WERI-Rb-1 (cell line): ENCODE measurements at regions not wholly inside any gene's neighbourhood (a gene's known extent, or its start where the extent isn't known, plus 50 kb on each side); places are given as distances from the start of the nearest gene placed in this dataset.

Experiments
- DNase-seq: peaks from one replicate; pipeline ENCODE4 v3.0.0-alpha.2; 2020
- H3K27ac ChIP-seq: fragments of 250-450 bp; sonication (Bioruptor Pico); 2 replicates; pipeline ENCODE4 v1.5.1; 2020; ENCODE audit warnings: mild to moderate bottlenecking, moderate library complexity
- H3K27me3 ChIP-seq: fragments of 250-450 bp; sonication (Bioruptor Pico); 2 replicates; pipeline ENCODE4 v1.5.1; 2021; ENCODE audit warnings: mild to moderate bottlenecking, low read depth, moderate library complexity; ENCODE audit not compliant: insufficient read depth, severe bottlenecking
- H3K36me3 ChIP-seq: fragments of 250-450 bp; sonication (Bioruptor Pico); 2 replicates; pipeline ENCODE4 v1.5.1; 2020; ENCODE audit warnings: mild to moderate bottlenecking, moderate library complexity
- H3K4me3 ChIP-seq: 2 replicates; pipeline ENCODE4 v1.5.1; 2011; ENCODE audit warnings: low read depth, mild to moderate bottlenecking, control low read depth, low read length
- H3K9me3 ChIP-seq: fragments of 250-450 bp; sonication (Bioruptor Pico); 2 replicates; pipeline ENCODE4 v1.5.1; 2021; ENCODE audit warnings: mild to moderate bottlenecking, moderate library complexity; ENCODE audit not compliant: severe bottlenecking
- TF ChIP-seq, protein P1 (sequence below): IDR thresholded peaks from 2 replicates; pipeline ENCODE4 v1.5.1; 2011; ENCODE audit warnings: low read depth, mild to moderate bottlenecking, control low read depth, inconsistent platforms, low read length

DNA sequence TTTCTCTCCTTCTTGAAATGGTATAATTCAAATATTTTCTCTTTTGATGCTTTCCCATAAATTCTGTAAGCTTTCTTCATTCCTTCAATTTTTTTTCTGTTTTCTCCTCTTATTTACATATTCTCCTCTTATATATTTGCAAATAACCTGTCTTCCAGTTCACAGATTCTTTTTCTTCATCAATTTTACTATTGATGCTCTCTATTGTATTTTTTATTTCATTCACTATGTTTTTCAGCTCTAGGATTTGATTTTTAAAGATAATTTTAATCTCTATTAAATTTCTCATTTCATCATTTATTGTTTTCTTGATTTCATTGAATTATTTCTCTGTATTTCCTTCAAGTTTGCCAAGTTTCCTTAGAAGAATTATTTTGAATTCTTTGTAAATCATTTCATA is 54.0 kb upstream of the PRPS1L1 start:
- no peak overlapping the region for H3K4me3 ChIP-seq
- H3K27ac ChIP-seq = no peak overlapping the region
- H3K27me3 ChIP-seq = no peaks in the 10 kb centered on the region
- DNase-seq = no peak
- H3K36me3 ChIP-seq = no peaks in the 10 kb centered on the region
- H3K9me3 ChIP-seq = peaks cover 6% of the 10 kb centered on the region
- TF ChIP-seq, protein P1, sequence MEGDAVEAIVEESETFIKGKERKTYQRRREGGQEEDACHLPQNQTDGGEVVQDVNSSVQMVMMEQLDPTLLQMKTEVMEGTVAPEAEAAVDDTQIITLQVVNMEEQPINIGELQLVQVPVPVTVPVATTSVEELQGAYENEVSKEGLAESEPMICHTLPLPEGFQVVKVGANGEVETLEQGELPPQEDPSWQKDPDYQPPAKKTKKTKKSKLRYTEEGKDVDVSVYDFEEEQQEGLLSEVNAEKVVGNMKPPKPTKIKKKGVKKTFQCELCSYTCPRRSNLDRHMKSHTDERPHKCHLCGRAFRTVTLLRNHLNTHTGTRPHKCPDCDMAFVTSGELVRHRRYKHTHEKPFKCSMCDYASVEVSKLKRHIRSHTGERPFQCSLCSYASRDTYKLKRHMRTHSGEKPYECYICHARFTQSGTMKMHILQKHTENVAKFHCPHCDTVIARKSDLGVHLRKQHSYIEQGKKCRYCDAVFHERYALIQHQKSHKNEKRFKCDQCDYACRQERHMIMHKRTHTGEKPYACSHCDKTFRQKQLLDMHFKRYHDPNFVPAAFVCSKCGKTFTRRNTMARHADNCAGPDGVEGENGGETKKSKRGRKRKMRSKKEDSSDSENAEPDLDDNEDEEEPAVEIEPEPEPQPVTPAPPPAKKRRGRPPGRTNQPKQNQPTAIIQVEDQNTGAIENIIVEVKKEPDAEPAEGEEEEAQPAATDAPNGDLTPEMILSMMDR = no peak

DNA sequence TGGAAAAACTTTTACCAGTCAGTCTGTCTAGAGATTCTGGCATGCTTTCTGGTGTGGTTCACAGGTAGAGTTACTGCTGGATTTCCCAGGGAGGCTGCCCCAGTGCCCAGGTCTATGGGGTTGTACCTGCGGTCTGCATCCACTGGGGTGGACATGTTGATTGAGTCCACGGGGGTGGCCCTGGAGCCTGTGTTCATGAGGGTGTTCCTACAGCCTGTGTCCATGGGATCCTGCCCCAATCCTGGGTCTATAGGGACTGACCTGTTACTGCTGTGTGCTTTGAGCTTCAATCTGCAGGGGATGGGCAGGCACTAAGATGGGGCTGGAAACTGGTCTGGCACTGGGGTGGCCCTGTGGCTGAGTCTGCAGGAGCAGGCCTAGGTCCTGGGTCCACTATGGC is 54.5 kb upstream of the PRPS1L1 start:
- Histone ChIP-seq H3K36me3 (no peaks in the 10 kb centered on the region), H3K27ac (no peak overlapping the region), H3K4me3 (no peak overlapping the region), H3K9me3 (peaks cover 6% of the 10 kb centered on the region), H3K27me3 (no peaks in the 10 kb centered on the region)
- TF ChIP-seq, protein P1 = no peak
- DNase-seq = no peak

DNA sequence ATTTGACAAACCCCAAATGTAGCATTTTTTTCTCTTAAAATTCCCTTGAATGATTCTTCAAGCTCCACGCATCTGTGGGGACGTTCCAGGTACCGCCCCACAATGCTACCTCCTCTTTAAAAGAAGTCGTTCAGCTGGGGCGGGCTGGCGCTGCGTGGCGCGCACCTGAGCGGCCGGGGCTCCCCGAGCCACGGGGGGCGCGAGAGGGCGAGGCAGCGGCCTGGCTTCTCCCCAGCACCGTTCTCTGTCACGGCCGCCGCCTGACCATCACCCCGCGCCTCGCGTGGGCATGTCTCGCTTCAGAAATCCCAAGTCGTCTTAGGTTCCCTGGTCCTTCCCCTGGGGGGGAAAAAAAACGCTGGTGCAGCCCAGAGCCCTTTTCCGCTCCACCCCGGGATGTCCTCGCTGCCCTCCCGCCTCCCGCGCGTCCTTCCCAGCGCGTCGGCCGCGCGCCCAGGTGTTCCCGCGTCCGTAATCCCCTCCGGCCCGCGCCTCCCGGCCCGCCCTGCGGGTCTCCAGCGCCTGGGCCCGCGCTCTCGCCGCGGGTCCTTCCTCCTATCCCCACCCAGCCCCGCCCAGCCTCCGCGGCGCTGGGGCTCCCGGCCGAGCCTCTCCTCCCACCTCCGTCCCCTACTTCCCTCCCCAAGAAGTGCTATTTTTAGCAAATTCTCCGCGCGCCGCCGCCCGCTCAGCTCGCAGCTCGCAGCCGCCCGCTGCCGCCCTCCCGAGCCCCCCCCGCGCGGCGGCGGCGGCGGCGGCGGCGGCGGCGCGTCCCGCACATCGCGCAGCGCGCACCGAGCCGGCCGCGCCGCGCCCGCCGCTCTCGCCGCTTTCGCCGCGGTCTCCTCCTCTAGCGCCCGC is 58.7 kb upstream of the PRPS1L1 start:
- H3K9me3 ChIP-seq = peaks cover 6% of the 10 kb centered on the region
- DNase-seq = peak; percentile 50
- H3K4me3 ChIP-seq = peak overlapping the region; percentile 77
- TF ChIP-seq, protein P1 = peak; percentile 36
- no peaks in the 10 kb centered on the region for H3K36me3 ChIP-seq
- H3K27ac ChIP-seq = 0 out of 2 replicates have a peak overlapping the region, but pooled peaks have one; percentile 33
- no peaks in the 10 kb centered on the region for H3K27me3 ChIP-seq

DNA sequence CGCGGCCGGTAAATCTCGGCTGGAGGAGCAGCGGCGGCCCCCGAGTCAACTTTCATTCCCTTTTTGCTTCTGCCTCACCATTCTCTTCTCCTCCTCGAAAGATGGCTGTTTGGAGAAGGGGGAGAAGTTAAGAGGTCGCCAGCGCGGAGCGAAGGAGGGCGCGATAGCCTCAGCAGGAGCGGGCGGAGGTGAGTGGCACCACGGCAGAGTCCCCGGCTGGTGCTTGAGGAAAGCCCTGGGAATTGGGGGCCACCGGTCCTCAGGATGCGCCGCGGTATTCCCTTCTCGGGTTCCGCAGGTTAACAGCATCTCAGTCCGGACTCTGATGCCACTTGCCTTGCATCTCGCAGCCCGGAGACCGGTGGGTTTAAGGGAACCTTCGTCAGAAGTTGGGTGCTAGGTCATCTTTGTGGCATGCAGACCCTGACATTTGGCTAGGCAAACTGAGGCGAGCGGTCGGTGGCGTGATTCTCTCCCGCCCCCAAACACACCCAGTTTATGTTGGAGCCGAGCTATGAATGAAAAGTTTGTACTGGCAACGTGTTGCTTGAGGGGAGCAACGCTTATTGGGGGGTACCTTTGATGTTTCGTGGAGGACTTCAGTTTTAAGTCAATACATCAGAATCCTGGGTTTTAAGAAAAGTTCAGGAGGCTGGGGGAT is 59.5 kb upstream of the PRPS1L1 start:
- Histone ChIP-seq H3K9me3 (peaks cover 5% of the 10 kb centered on the region), H3K27ac (no peak overlapping the region), H3K4me3 (peak overlapping the region; percentile 77), H3K36me3 (no peaks in the 10 kb centered on the region), H3K27me3 (no peaks in the 10 kb centered on the region)
- TF ChIP-seq, protein P1 = no peak
- DNase-seq = peak; percentile 25

DNA sequence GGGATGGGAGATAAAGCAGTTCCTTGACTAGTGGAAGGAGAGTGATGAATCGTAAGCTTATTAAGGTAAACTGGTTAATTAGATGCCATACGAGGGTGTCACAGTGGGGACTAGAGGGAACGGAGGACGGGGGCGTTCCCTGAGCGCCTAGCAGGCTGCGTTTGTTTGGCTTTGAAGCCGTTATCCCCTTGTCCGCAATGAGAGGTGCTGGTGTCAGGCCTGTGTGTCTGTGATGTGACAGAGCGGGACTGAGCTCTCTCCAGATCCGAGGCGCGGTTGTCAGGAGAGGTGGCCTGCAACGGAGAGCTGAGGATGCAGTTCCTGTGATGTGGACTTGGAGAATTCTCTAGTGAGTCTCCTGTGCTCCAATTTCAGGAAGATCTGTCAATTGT is 60.0 kb upstream of the PRPS1L1 start:
- peak; percentile 32 for DNase-seq

More for the DNA sequence above, 60.0 kb upstream of the PRPS1L1 start:
- no peaks in the 10 kb centered on the region for H3K9me3 ChIP-seq
- TF ChIP-seq, protein P1 = no peak
- H3K27ac ChIP-seq = no peak overlapping the region
- H3K4me3 ChIP-seq = peak overlapping the region; percentile 77
- no peaks in the 10 kb centered on the region for H3K27me3 ChIP-seq
- H3K36me3 ChIP-seq = no peaks in the 10 kb centered on the region
